GM18951 (cell line): ENCODE measurements at regions not wholly inside any gene's neighbourhood (a gene's known extent, or its start where the extent isn't known, plus 50 kb on each side); places are given as distances from the start of the nearest gene placed in this dataset.

ENCODE experiments used
- POLR2A ChIP-seq: IDR thresholded peaks from 4 replicates; pipeline ENCODE4 v1.6.1; 2011; ENCODE audit warnings: mild to moderate bottlenecking; ENCODE audit not compliant: insufficient read length, insufficient read depth; ENCODE audit errors: extremely low read depth
- in situ Hi-C: fragments of 300-500 bp; cut with MboI; formaldehyde crosslinking; loops from one replicate; pipeline ENCODE4 v1.12.0; 2022; ENCODE audit warnings: low sequenced_read_pairs, mixed read lengths, inconsistent platforms; ENCODE audit not compliant: unreplicated experiment

- in situ Hi-C loops = no loop called here
- TF ChIP-seq POLR2A = no peak
Observed at GRCh38 chr2:128399690-128400291, 81.1 kb upstream of the HS6ST1 start.

- TF ChIP-seq POLR2A = no peak
- in situ Hi-C loops = no loop called here
Observed at GRCh38 chr2:128401680-128402079, 83.0 kb upstream of the HS6ST1 start.

DNA sequence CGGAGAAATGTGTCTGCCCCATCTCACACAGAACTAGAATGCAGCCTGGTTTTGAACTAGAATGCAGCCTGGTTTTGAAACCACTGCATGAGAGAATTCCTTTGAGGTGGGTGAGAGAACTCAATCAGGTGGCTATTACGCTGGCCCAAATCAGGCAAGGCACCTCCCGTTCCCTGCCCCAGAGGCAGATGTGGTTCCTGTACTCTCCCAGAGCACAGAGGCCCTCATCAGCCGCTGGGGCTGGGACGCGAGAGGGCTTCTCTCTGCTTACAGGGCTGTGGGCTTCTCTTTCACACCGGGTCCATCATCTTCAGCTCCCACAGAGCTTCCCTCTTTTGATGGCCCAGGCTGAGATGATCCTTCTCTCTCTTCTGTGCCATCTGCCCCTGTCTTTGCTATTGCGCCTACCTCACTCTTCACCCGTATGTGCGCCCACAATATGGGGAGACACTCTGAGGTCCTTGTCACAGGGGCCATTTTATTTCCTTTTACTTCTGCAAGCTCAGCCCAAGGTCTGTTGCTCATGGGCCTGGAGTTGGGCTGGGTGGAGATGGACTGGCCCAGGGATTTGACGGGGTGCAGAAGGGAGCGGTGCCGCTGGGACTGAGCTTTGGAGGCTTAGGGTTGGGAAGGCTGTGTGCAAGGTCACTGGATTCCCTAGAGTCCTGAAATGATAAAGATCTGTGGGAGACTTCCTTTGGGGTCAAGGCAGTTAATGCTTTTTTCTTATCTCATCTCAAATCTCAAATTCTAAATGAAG is 84.4 kb upstream of the HS6ST1 start:
- no peak for TF ChIP-seq POLR2A
- in situ Hi-C loops = no loop called here

GRCh38 chr2:128403814-128404708 is 85.4 kb upstream of the HS6ST1 start:
- no peak for TF ChIP-seq POLR2A
- in situ Hi-C loops = no loop called here

DNA sequence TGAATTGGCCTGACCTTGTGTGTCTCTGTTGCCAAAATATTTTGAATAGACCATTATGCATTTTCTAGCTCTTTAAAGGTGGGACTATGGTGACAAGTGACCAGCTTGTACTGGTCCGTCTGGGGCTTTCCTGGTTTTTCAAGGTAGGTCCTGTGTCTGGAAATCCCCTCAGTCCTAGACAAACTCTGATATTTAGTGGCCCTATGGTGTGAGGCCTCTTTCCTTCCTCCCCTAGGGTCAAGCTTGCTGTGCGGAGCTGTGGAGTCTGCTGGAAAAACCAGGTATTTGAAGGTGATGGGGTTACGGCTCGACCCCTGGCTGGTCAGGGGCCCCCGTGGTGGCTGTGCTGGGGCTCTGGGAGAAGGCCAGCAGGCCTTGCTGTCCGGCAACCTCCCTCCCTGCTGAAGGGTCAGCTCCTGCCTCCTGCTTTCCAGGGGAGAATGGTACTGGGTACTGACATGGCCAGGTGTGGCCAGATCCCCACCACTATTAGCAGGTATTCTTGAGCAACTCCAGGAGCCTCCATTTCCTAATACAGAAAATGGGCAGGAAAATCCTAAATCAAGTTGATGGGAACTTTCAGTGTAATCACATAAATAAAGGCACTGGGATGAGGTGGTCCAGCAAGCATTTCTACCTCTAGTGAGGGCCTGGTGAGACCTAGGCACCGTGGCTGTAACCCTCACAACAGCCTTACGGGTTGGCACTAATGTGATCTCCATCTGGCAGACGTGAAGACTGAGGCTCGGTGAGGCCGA is 86.2 kb upstream of the HS6ST1 start:
- in situ Hi-C loops = no loop called here
- no peak for TF ChIP-seq POLR2A

DNA sequence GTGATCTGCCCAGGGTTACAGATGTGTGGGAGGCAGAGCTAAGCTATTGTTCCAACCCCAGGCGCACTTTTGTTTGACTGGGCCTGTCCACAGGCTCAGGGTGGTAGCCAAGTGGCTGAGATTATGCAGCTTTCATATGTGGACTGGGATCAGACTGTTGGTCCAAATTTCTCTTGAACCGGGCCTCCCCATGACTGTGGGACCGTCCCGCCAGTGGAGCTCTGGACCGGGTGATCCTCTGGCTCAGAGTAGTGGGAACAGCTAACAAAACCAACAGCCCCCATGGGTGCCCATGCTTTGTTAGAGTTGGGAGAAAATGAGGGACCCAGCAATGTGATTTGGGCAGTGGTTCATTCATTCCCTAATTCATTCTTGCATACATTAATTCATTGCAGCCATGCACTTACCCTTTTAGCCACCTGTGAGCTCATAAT is 86.8 kb upstream of the HS6ST1 start:
- no peak for TF ChIP-seq POLR2A
- in situ Hi-C loops = no loop called here

- TF ChIP-seq POLR2A = no peak
- in situ Hi-C loops = no loop called here
Observed at GRCh38 chr2:128405981-128406613, 87.4 kb upstream of the HS6ST1 start.

GRCh38 chr2:128406736-128407554 is 88.3 kb upstream of the HS6ST1 start:
- no peak for TF ChIP-seq POLR2A
- in situ Hi-C loops = no loop called here

- in situ Hi-C loops = no loop called here
- TF ChIP-seq POLR2A = no peak
Observed at GRCh38 chr2:128408349-128409305, 90.0 kb upstream of the HS6ST1 start.

GRCh38 chr2:128409326-128410034 is 90.8 kb upstream of the HS6ST1 start:
- in situ Hi-C loops = no loop called here
- TF ChIP-seq POLR2A = no peak
